Keratinocyte (primary cell): ENCODE measurements at regions not wholly inside any gene's neighbourhood (a gene's known extent, or its start where the extent isn't known, plus 50 kb on each side); places are given as distances from the start of the nearest gene placed in this dataset.

Experiments
- DNase-seq: peaks from one replicate; pipeline ENCODE4 v3.0.0-alpha.2; 2011; ENCODE audit warnings: low read depth, missing footprints, low spot score
- FAIRE-seq: peaks from 2 replicates; lab custom pipeline; 2011; peaks lifted over from hg19 to GRCh38; lab: Jason Lieb, UNC
- H2AFZ ChIP-seq: 2 replicates; pipeline ENCODE4 v1.6.0; 2012; ENCODE audit warnings: low read length, control low read depth, inconsistent platforms; ENCODE audit not compliant: control insufficient read depth
- H3K27ac ChIP-seq: 2 replicates; pipeline ENCODE4 v1.5.1; 2011; ENCODE audit warnings: low read length; ENCODE audit not compliant: control insufficient read depth, insufficient read depth
- H3K27me3 ChIP-seq: 3 replicates; pipeline ENCODE4 v1.6.0; 2011; ENCODE audit warnings: low read length; ENCODE audit not compliant: control insufficient read depth, insufficient read depth; ENCODE audit errors: extremely low read depth
- H3K36me3 ChIP-seq, 2 experiments: 2 replicates in 1 of 2; 3 replicates in 1 of 2; pipeline ENCODE4 v1.5.1; 2011; ENCODE audit warnings: low read length in 2 of 2, mild to moderate bottlenecking in 1 of 2; ENCODE audit not compliant: control insufficient read depth in 2 of 2, insufficient read depth in 2 of 2; ENCODE audit errors: extremely low read depth in 1 of 2
- H3K4me1 ChIP-seq: 3 replicates; pipeline ENCODE4 v1.5.1; 2011; ENCODE audit warnings: low read length; ENCODE audit not compliant: control insufficient read depth, insufficient read depth; ENCODE audit errors: extremely low read depth
- H3K4me2 ChIP-seq: 3 replicates; pipeline ENCODE4 v1.6.0; 2011; ENCODE audit warnings: low read depth, low read length; ENCODE audit not compliant: control insufficient read depth, insufficient read depth; ENCODE audit errors: extremely low read depth
- H3K4me3 ChIP-seq, 3 experiments: fragments of 200-600 bp in 1 of 3; sonication (generic) in 1 of 3; 2 replicates in 2 of 3; 3 replicates in 1 of 3; pipeline ENCODE4 v1.5.1; 2011 to 2016; ENCODE audit warnings: low read length in 3 of 3, mild to moderate bottlenecking in 3 of 3, control low read depth in 2 of 3, inconsistent platforms in 1 of 3, low read depth in 1 of 3, mixed read lengths in 1 of 3, mixed run types in 1 of 3, moderate library complexity in 1 of 3; ENCODE audit not compliant: control insufficient read depth in 2 of 3, insufficient read depth in 2 of 3; ENCODE audit errors: extremely low read depth in 1 of 3
- H3K79me2 ChIP-seq: 2 replicates; pipeline ENCODE4 v1.6.0; 2012; ENCODE audit warnings: low read length; ENCODE audit not compliant: control insufficient read depth, insufficient read depth
- H3K9ac ChIP-seq: 3 replicates; pipeline ENCODE4 v1.6.0; 2011; ENCODE audit warnings: low read length; ENCODE audit not compliant: control insufficient read depth, insufficient read depth; ENCODE audit errors: extremely low read depth
- H3K9me1 ChIP-seq: 3 replicates; pipeline ENCODE4 v1.6.0; 2011; ENCODE audit warnings: low read length; ENCODE audit not compliant: control insufficient read depth, insufficient read depth; ENCODE audit errors: extremely low read depth
- H3K9me3 ChIP-seq: 2 replicates; pipeline ENCODE4 v1.5.1; 2012; ENCODE audit warnings: low read depth, low read length; ENCODE audit not compliant: control insufficient read depth
- H4K20me1 ChIP-seq: 3 replicates; pipeline ENCODE4 v1.6.0; 2011; ENCODE audit warnings: low read length; ENCODE audit not compliant: control insufficient read depth, insufficient read depth; ENCODE audit errors: extremely low read depth
- EZH2 ChIP-seq: IDR thresholded peaks from one replicate; pipeline ENCODE4 v1.6.1; 2012; ENCODE audit warnings: inconsistent platforms, mild to moderate bottlenecking, low read length, moderate library complexity
- dilution Hi-C: fragments of 300-500 bp; cut with MboI; formaldehyde crosslinking; loops from one replicate; pipeline ENCODE4 v1.7.0; 2020; ENCODE audit warnings: low sequenced_read_pairs; ENCODE audit not compliant: extremely low pct_ligation_motif_present
- TF ChIP-seq, protein P1 (sequence below), 3 experiments: IDR thresholded peaks in 1 of 3; conservative IDR thresholded peaks in 1 of 3; optimal IDR thresholded peaks in 1 of 3; 2 replicates in 2 of 3; 3 replicates in 1 of 3; pipeline versions ENCODE3 to v1.5.1; 2011; ENCODE audit warnings: low read length in 3 of 3, mild to moderate bottlenecking in 3 of 3, moderate library complexity in 2 of 3, control low read depth in 1 of 3, inconsistent platforms in 1 of 3; ENCODE audit not compliant: insufficient read depth in 2 of 3; ENCODE audit errors: extremely low read depth in 1 of 3

DNA sequence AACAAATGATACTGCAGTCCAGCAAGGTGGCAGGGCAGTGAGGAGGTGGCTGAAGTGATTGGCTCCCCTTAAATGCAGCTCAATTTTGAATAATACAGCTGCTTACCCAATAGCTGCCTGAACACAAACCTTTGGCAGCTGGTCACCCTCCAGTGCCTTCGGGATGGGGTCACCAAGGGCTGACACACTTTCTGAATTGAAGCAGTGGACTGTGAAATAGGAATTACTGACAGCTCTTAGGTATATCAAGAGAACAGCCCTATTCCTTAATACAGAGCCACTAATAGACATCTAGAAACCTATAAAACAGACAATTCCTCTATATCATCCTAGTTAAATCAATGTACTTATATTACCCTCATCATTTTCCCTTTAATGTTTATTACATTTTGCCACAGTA is 474.2 kb upstream of the KIRREL3 start:
- dilution Hi-C loops: no loop called here
- no peak for FAIRE-seq

DNA sequence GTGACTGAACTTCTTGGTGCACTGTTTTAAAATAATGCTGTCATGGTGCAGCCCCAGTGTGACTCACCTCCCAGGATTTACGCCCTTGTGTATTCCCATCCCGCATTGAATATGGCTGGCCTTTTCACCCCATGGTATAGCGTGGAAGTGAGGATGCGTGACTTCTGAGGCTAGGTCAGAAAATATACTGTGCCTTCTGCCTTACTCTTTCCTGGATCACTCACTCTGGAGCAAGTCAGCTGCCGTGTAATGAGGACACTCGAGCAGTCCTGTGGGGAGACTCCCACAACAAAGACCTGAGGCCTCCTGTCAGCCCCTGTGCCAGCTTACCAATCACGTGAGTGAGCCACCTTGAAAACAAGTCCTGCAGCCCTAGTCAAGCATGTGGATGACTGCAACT is 471.9 kb upstream of the KIRREL3 start:
- dilution Hi-C loops: no loop called here
- DNase-seq: no peak
- Histone ChIP-seq H3K9me1 (no peaks in the 10 kb centered on the region), H3K4me1 (no peaks in the 10 kb centered on the region), H3K27ac (no peak overlapping the region), H3K36me3 (no peaks in the 10 kb centered on the region), H2AFZ (no peak overlapping the region), H4K20me1 (no peaks in the 10 kb centered on the region), H3K4me2 (no peak overlapping the region), H3K9ac (no peak overlapping the region), H3K9me3 (no peaks in the 10 kb centered on the region), H3K4me3 (no peak overlapping the region), H3K79me2 (no peaks in the 10 kb centered on the region), H3K27me3 (no peaks in the 10 kb centered on the region)
- TF ChIP-seq EZH2: no peak
- no peak for FAIRE-seq

More for the DNA sequence above, 474.2 kb upstream of the KIRREL3 start:
- Histone ChIP-seq H2AFZ (no peak overlapping the region), H3K27ac (no peak overlapping the region), H3K9me3 (no peaks in the 10 kb centered on the region), H3K79me2 (no peaks in the 10 kb centered on the region), H4K20me1 (no peaks in the 10 kb centered on the region), H3K4me1 (no peaks in the 10 kb centered on the region), H3K4me3 (no peak overlapping the region), H3K36me3 (no peaks in the 10 kb centered on the region), H3K27me3 (no peaks in the 10 kb centered on the region), H3K4me2 (no peak overlapping the region), H3K9me1 (no peaks in the 10 kb centered on the region), H3K9ac (no peak overlapping the region)
- DNase-seq: no peak
- TF ChIP-seq EZH2: no peak
- TF ChIP-seq, protein P1, sequence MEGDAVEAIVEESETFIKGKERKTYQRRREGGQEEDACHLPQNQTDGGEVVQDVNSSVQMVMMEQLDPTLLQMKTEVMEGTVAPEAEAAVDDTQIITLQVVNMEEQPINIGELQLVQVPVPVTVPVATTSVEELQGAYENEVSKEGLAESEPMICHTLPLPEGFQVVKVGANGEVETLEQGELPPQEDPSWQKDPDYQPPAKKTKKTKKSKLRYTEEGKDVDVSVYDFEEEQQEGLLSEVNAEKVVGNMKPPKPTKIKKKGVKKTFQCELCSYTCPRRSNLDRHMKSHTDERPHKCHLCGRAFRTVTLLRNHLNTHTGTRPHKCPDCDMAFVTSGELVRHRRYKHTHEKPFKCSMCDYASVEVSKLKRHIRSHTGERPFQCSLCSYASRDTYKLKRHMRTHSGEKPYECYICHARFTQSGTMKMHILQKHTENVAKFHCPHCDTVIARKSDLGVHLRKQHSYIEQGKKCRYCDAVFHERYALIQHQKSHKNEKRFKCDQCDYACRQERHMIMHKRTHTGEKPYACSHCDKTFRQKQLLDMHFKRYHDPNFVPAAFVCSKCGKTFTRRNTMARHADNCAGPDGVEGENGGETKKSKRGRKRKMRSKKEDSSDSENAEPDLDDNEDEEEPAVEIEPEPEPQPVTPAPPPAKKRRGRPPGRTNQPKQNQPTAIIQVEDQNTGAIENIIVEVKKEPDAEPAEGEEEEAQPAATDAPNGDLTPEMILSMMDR (optimal IDR thresholded peaks at IDR 0.05 in 1 of 3, IDR thresholded peaks at IDR 0.05 in 1 of 3, conservative IDR thresholded peaks at IDR 0.05 in 1 of 3; ENCODE audit: extremely low read depth in 1 of 3, insufficient read depth in 2 of 3, low read length in 3 of 3): no peak

DNA sequence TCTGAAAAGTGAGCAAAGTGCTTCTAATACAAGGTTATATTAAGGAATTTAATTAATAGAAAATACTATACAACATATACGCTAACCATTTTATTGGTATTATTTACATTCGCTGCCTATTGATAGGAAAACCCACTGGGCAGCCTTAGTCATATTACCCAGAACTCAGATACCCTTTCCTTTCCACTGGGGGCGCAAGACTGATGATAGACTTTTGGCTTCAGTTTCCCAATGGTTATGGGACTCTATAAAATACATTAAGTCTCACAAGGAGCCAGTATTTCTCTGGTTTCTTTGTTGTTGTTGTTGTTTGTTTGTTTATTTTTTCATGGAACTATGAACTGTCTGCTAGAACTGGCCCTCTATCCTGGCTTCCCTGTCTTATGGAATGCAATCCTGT is 471.1 kb upstream of the KIRREL3 start:
- no peaks in the 10 kb centered on the region for H3K9me1 ChIP-seq
- H3K79me2 ChIP-seq: no peaks in the 10 kb centered on the region
- DNase-seq (no peak), FAIRE-seq (no peak)
- H4K20me1 ChIP-seq: no peaks in the 10 kb centered on the region
- TF ChIP-seq, protein P1 (optimal IDR thresholded peaks at IDR 0.05 in 1 of 3, IDR thresholded peaks at IDR 0.05 in 1 of 3, conservative IDR thresholded peaks at IDR 0.05 in 1 of 3; ENCODE audit: extremely low read depth in 1 of 3, insufficient read depth in 2 of 3, low read length in 3 of 3): no peak
- no peak for TF ChIP-seq EZH2
- H3K9me3 ChIP-seq: no peaks in the 10 kb centered on the region
- no peaks in the 10 kb centered on the region for H3K27me3 ChIP-seq
- no peaks in the 10 kb centered on the region for H3K4me1 ChIP-seq
- H3K27ac ChIP-seq: no peak overlapping the region
- no peak overlapping the region for H3K4me3 ChIP-seq
- no peak overlapping the region for H3K4me2 ChIP-seq
- H3K9ac ChIP-seq: no peak overlapping the region
- H2AFZ ChIP-seq: no peak overlapping the region
- no peaks in the 10 kb centered on the region for H3K36me3 ChIP-seq
- dilution Hi-C loops: no loop called here
